NCI-H146 treated with DMSO at 0.1 percent for 48 hours (cell line): ENCODE measurements at regions not wholly inside any gene's neighbourhood (a gene's known extent, or its start where the extent isn't known, plus 50 kb on each side); places are given as distances from the start of the nearest gene placed in this dataset.

ENCODE experiments used
- DNase-seq: peaks from one replicate; lab custom pipeline; 2025; ENCODE audit not compliant: unreplicated experiment; lab: John Stamatoyannopoulos, UW

DNA sequence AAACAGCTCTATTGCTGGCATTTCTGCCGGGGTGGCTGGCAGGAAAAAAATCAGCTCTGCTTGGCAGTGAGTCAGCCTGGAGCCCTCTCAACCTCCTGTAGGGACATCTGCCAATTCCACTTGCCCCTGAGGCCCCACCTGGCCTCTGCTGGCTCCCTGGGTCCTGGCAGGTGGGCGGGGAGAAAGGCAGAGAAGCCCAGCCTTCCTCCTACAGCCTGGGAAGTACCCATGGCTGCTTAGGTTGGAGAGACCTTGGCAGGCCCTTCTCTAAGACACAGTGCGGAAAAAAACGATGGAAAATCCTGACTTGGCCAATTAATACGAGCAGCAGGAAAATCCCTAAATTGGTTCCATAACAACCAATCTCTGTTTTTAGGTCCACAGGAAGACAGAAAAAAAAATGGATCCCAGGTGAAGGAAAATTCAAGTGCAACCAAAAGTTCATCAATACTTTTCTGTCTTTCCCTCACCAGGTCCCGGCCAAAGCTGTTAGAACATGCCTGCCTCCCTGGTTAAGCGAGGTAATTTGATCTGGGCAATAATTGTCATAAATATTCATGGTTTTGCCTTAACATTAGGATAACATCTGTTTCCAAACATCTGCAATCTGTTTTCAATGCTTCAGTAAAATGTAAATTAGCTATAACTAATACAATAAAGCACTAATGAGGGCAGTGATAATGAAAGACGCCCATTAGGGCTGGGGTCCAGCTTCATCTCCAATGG, 245.9 kb downstream of the TFCP2L1 start:
- peak; percentile 23 for DNase-seq

DNA sequence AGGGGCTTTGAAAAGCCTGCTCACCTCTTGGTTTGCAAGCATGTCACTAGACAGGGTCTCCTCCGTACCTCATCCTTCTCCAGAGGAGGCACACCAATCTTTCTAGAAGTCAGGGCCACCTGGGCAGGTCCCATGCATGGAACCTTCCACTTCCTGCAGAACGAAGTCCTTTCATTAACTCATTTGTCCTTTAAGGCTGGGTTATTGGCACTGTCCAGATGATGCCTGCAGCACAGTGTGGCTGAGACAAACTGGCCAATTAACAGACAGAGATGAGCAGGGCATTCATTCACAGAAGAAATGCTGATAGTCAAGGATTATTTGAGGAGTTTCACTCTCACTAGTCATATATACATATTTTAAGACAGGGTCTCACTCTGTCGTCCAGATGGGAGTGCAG, 245.3 kb downstream of the TFCP2L1 start:
- DNase-seq, result no peak

DNA sequence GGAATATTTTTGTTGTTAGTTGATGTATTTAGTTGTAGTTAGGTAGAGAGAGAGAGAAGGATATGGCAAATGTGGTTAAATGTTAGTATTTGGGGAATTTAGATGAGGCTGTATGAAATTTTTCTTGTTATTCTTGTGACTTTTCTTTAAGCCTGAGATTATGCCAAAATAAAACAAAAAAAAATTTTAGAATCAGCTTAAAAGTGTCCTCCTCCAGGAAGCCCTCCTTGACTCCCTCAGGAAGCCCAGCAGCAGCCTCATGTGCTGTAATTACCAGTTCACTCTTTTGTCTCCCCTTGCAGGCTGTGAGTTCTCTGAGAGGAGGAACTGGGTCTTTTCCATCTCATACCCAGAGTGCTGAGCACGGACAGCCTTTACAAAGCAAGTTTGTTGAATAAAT, 243.5 kb downstream of the TFCP2L1 start:
- no peak for DNase-seq

DNA sequence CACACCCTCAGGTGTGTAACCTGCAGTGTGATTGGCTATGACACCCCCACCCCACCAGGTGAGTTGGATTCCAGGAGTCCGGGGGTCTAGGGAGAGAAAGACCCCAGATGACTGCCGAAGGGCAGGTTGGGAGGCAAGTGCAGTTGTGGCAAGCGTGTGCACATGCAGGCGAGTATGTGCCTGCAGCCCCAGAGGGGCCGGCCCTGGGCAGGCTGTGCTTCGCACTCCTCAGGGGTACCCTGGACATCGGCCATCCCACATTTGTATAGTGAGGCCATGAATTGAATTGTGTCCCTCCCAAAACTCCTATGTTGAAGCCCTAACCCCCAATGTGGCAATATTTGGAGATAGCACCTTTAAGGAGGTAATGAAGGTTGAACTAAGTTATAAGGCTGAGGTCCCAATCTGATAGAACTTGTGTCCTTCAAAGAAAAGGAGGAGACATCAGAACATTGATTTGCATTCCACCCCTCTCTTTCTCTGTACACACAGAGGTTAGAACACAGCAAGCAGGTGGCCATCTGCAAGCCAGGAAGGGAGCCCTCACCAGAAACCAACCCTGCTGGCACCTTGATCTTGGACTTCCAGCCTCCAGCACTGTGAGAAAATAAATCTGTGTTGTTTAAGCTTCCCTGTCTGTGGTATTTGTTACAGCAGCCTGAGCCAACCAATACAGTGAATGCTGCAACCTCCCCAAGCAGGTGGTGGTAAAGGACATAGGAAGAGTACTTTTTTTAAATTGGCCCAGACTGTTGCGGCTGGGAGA, 241.8 kb downstream of the TFCP2L1 start:
- no peak for DNase-seq

DNA sequence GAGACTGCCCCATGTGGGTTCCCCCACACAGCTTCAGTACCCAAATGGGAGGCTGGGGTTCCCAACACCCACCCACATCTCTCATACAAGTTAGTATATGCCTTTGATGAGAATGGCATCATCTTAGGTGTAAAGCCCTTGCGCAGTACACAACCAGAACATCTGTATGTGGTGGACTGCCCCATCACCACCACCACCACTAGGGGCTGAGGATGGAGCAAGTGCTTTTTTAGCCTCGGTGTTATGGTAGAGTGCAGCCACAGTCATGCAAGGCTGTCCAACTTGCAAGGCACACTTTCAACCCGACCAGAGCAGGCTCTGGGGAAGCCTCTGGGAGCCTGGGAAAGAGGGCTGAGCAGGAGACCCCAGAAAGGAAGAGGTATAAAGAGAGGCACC, 241.2 kb downstream of the TFCP2L1 start:
- no peak for DNase-seq

DNA sequence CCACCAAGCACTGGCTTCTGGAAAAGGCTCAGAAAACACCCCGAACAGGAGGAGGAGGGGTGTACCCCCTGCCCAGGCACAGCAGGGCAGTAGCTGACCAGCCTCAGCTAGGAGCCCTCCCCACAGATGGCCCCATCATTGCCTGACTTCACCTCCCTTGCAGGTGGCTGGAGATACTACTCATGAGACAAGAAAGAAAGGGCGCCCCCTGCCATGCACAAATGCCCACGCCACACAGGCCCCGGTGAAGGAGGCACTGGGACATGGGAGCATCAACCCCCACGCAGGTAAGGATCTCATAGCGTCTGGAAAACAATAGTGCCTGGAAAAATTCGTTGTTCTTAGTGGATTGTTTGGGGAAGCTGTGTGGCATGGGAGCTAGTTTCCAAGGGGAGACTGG, 240.6 kb downstream of the TFCP2L1 start:
- DNase-seq, result no peak

DNA sequence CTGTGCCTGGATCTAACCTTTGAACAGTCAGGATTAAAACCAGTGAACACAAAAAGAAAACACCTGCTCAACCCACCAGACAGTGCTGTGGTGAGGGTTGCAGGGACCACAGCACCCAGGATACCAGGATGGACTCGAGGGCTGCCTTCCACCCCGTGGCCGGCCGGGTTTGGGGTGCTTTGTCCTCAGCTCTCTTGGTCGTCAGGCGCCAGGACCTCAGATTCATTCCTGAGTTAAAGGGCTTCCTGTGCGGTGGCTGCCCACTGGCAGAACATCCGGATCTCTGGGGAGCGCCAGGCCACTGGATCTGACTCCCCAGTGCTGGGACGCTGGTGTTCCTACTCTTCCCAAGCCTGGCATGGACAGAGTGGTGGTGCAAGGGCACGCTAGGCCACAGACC, 239.8 kb downstream of the TFCP2L1 start:
- no peak for DNase-seq

DNA sequence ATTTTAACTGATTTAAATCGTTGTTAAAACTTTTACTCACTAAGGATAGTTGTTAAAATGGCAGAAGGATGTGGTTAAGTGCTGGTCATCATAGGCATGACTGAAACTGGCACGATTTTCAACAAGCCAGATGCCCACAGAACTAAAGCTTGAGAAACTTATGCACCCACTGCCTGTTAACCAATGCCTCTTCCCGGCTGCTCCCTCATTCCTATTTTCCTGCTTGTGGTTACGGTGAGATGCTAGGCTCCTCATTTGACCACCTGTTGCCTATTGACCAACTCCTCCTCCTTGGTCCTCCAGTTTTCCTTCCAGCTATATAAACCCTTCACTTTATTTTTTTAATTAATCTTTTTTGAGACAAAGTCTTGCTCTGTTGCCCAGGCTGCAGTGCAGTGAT, 238.7 kb downstream of the TFCP2L1 start:
- no peak for DNase-seq

DNA sequence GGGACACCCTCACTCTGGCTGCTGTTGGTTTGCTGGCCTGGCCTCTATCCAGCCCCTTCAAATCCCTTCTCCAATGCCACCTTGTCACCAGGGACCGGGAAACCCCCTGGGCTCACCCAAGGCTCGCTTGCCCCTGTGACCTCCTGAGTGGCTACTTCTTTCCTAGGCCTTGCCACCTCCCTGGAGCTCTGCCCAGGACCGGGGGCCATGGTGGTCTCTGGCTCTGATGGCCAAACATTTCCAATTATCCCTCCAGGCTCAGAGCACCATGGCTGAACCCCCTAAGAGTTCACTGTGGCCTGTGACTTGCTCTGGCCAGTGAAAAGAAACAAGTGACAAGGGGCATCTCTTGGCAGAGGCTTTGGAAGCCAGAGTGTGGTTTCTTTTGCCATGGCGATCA, 237.6 kb downstream of the TFCP2L1 start:
- no peak for DNase-seq

DNA sequence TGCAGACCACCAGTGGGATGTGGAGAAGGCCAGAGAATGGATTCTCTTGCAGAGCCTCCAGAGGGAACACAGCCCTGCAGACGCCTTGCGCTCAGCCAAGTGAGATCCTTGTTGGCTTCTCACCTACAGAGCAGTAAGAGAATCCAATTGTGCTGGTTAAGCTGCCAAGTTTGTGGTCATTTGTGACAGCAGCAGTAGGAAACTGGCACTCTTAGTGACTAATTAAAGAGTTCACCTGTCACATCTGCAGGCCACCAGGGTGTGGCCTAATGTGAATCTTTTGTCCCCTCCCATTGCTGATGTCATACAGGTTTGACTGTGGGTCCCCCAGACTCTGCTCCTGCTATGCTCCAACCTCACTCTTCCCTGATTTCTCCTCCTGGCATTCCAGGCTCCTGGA, 235.9 kb downstream of the TFCP2L1 start:
- DNase-seq, result no peak

DNA sequence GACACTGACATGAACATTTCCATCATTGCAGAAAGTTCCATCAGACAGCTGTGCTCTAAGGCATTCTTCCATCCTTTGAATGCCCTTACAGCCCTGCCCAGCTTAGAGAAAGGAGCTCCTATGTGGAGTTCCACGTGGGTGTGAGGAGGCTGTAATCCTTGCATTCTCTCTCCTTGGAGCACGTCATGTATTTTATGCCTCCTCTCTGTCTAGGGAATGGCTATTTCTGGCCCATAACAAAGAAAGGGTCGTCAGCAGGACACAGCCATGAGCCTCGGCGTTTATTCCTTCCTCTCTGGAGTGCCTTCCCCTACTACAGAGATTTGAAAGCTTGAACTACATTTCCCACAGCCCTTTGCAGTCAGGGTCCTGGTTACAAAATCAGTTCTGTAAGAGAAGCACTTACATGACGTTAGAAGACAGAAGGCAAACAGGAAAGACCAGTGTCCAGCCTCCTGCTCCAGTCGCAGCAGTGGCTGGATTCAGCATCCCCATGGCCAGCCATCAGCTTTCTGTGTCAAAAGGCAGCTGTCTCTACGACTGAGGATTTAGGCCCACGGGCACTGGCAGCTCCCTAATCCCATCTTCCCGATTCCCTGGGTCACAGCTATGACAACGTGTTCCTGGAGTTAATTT, 234.9 kb downstream of the TFCP2L1 start:
- no peak for DNase-seq

DNA sequence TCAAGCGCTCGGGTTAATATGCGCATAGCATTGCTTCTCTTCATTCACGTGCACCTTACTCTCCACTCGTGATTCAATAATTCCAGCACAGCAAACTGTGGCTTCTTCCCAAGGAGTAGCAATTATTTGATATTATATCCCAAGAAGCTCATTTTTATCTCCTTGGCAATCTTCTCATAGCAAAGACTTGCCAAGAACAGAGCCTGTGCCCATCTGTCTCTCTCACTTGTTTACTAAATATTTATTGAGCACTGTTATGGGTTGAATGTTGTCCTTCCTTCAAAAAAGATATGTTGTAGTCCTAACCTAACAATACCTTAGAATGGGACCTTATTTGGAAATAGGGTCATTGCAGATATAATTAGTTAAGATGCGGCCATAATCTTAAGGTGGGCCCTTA, 233.7 kb downstream of the TFCP2L1 start:
- DNase-seq, result no peak

DNA sequence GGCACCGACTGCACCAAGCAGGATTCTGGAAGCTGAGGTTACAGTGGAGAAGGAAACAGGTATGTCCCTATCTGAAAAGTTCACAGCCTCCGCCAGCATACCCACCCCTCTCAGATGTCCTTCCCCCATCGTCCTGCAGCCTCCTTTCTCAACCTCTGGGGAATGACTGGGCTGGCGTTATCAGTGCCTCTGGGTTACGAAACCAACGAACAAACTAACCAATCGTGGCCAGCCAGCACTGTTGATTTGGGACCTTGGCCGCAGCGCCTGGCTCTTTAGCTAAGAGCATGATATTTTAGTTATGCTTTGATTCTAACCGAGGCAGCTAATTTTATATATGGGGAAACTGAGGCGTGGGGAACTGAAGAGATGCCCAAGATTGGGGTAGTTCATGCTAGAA, 233.0 kb downstream of the TFCP2L1 start:
- no peak for DNase-seq

DNA sequence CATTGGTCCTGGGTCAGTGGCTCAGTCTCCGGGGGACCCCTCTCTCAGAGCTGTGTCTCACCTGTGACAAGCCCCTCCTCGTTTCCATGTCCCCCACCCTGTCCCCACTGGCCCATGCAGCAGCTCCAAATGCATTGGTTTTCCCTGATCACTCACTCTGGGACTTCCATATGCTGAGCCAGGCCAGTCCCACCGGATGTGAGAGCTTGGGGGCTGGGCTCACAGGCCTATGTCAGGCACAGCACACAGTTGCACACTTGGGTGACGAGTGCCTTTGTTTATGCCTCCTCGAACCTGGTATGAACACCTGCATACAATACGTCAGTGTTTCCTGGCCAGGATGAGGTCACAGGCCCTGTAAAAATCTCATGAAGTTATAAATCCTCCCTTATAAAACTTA, 232.5 kb downstream of the TFCP2L1 start:
- DNase-seq, result no peak

DNA sequence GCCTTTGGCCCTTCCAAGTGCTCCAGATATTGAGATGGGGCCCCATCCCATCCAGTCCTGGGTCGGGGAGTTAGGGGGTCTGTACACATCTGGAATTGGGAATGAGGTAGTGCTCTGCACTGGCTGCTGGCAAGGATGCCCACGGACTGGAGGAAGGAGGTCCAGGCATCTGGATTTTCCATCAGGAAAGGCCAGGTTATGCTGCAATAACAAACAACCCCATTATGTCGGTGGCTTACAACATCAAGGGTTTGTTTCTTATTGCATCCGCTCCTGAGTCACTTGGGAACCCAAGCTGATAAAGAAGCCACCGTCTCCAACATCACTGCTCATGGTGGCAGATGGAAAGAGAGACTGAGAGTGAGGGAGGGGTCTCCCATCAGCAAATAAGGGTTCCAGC, 229.9 kb downstream of the TFCP2L1 start:
- no peak for DNase-seq

DNA sequence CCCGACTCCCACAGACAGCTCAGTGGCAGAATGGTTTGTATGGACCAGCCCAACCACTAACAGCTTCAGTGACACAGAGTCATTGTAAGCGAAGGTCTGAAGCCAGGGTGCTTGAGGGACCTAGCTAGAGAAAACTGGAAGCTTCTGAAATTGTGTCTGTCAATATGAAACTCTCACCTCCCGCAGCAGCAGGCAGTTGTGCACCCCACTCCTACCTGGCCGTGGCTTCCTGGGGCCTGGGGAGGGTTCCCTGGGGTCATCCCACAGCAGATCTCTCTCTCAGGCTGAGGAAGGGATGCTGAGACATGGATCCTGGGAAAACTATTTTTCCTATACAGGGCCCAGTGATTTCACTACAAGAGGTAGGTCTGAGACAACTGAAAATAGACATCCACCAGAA, 229.5 kb downstream of the TFCP2L1 start:
- DNase-seq, result no peak

DNA sequence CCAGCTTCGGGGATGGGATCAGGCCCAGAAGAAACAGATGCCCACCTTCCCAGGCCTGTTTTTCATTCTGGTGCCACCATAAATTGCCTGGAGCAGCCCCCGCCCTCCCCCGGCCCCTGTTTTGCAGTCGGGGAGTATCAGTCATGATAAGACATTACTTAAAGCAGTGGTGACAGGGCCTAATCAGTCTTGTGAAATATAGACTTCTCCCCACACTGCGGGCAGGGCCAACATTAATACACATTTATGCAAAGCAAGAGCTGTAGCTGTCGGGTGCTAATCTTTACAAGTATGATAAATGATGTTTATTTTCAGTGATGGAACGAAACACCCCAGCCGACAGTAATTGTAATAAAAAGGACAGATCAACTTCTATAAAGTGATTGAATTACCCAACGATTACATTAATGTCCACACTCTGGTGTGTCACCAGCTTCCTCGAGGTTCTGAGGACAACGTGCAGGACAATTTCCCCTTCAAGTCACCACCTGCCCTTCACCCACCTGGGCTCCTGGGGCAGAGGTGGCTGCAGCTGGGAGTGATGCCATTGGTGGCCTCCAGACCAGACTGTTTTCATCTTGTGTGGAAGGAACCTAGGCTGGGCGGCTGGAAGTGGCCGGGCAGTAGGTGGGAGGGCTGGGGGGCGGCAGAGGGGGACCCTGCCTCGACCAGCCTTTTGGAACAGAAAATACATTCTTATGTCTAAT, 226.0 kb downstream of the TFCP2L1 start:
- no peak for DNase-seq

DNA sequence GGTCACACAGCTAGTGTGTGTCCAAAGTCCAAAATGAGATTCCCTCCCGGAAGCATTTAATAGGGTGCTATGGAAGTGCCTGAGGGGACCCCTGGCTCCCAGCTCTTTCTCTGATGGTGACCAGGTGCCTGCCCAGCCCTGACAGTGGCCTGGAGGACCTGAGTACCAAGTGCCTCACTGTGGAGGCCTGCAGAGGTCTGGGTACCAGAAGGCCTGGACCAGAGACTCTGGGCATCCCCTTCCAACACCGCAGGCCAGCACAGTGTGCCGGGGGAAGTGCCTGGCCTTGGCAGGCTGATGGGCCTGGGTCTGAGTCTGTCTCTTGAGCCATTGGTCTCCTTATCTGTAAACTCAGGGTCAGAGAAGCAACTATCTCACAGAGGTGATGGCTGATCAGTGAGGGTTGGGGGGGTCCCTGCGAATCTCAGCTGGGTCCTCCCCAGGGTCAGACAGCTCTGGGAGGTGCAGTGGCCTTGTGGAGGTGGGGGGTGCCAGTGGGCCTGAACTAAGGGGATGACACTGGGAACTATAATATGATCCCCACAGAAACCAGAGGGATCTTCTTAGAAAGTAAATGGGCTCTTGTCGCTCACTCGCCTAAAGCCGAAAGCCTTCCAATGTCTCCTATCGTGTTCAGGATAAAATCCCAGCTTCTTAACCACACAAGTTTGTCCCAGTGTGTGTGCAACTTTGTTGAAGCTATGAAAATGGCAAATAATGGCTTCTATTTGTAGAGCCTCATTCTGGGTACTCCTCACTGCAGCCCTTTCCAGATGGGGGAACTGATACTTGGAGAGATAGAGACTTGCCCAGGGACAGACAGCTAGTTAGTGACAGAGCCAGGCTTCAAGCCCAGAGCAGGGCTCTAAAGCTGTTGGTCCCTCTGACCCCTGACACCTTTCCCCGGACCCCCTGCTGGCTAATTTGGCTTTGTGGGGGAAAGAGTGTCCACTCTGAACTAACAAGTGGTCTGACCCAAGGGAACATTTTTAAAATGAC, 225.1 kb downstream of the TFCP2L1 start:
- DNase-seq, result no peak

DNA sequence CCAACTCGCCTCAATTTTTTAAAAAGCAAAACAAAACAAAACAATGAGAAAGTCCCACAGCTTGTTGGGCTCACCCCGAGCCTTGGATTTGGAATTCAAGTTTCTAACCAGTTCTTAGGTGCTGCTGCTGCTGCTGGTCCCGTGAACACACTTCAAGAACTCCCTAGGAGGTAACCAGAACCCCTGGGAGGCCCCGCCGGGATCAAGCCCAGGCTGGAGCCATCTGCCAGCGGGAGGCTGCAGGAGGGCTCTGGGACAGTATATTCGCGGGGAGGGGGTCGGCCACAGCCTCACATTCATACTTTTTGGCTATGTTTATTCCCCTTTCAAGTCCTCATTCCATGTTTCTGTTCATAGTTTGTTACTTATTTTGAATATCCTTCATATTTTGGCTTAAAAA, 223.4 kb downstream of the TFCP2L1 start:
- no peak for DNase-seq

DNA sequence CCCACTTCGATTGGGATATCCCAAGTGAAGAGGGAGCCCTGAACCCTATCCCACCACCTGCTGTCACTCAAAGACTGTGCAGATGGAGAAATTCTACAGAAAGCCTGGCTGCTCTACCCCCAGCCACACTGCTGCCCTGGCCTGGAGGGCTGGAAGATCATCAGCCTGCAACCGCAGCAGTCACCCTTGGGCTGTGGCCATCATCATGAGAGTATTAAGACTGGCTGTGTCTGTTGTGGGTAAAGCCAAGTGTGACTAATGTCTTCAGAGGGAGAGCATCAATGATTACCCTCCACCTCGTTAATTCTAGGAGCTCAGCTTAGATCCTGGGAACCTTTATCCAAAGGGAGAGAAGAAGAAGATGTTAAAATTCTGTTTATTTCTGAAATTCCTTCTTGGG, 221.5 kb downstream of the TFCP2L1 start:
- no peak for DNase-seq
